Neural cell (in vitro differentiated cells): ENCODE measurements at regions not wholly inside any gene's neighbourhood (a gene's known extent, or its start where the extent isn't known, plus 50 kb on each side); places are given as distances from the start of the nearest gene placed in this dataset.

ENCODE experiments used
- H2AFZ ChIP-seq: fragments of 200-600, 300-800 bp; sonication (generic), shearing (Covaris generic); 2 replicates; pipeline ENCODE4 v1.6.0; 2014; ENCODE audit warnings: low read depth, mild to moderate bottlenecking, antibody characterized with exemption, low read length, moderate library complexity
- H3F3A ChIP-seq: fragments of 200-600 bp; shearing (Covaris generic); 2 replicates; pipeline ENCODE4 v1.6.1; 2016; ENCODE audit warnings: mild to moderate bottlenecking, moderate library complexity, mixed read lengths, antibody characterized with exemption, low read length; ENCODE audit not compliant: insufficient read depth, poor library complexity, severe bottlenecking
- H3K27ac ChIP-seq: fragments of 200-600, 300-800 bp; sonication (generic), shearing (Covaris generic); 2 replicates; pipeline ENCODE4 v1.5.1; 2014; ENCODE audit warnings: mild to moderate bottlenecking, low read length, moderate library complexity
- H3K27me3 ChIP-seq: fragments of 300-800, 200-600 bp; sonication (generic), shearing (Covaris generic); 2 replicates; pipeline ENCODE4 v1.6.0; 2014; ENCODE audit warnings: mild to moderate bottlenecking, low read depth, low read length, moderate library complexity; ENCODE audit not compliant: insufficient read depth
- H3K36me3 ChIP-seq: fragments of 300-800, 200-600 bp; sonication (generic), shearing (Covaris generic); 2 replicates; pipeline ENCODE4 v1.5.1; 2014; ENCODE audit warnings: mild to moderate bottlenecking, antibody characterized with exemption, low read length, moderate library complexity; ENCODE audit not compliant: insufficient read depth
- H3K4me2 ChIP-seq: fragments of 300-800, 200-600 bp; sonication (generic), shearing (Covaris generic); 2 replicates; pipeline ENCODE4 v1.6.0; 2014; ENCODE audit warnings: mild to moderate bottlenecking, low read length
- H3K4me3 ChIP-seq: fragments of 300-800, 200-600 bp; sonication (generic), shearing (Covaris generic); 2 replicates; pipeline ENCODE4 v1.5.1; 2014; ENCODE audit warnings: mild to moderate bottlenecking, low read length, moderate library complexity
- H3K79me2 ChIP-seq: fragments of 200-600 bp; shearing (Covaris generic); replicated peaks from 2 replicates; pipeline ENCODE4 v1.6.0; 2014; ENCODE audit warnings: mild to moderate bottlenecking, low read length, moderate library complexity; ENCODE audit not compliant: insufficient read depth
- H3K9ac ChIP-seq: fragments of 300-800, 200-600 bp; sonication (generic), shearing (Covaris generic); 2 replicates; pipeline ENCODE4 v1.6.1; 2016; ENCODE audit warnings: mild to moderate bottlenecking, low read length, mixed read lengths
- H3K9me2 ChIP-seq: fragments of 200-600 bp; shearing (Covaris generic); 2 replicates; pipeline ENCODE4 v1.6.1; 2016; ENCODE audit warnings: mild to moderate bottlenecking, low read length, mixed read lengths; ENCODE audit not compliant: insufficient read depth
- H3K9me3 ChIP-seq: fragments of 200-600, 300-800 bp; sonication (generic), shearing (Covaris generic); 2 replicates; pipeline ENCODE4 v1.6.1; 2016; ENCODE audit warnings: mild to moderate bottlenecking, mixed run types, low read length, moderate library complexity, mixed read lengths
- H4K20me1 ChIP-seq: fragments of 200-600 bp; shearing (Covaris generic); 2 replicates; pipeline ENCODE4 v1.6.1; 2016; ENCODE audit warnings: mild to moderate bottlenecking, mixed run types; ENCODE audit not compliant: insufficient read depth
- EP300 ChIP-seq: fragments of 450-650 bp; conservative IDR thresholded peaks from 2 replicates; pipeline ENCODE4 v1.6.1; 2014; ENCODE audit warnings: antibody characterized with exemption, mild to moderate bottlenecking, moderate library complexity; ENCODE audit not compliant: poor library complexity, severe bottlenecking
- EZH2 ChIP-seq: fragments of 200-600, 300-800 bp; shearing (Covaris generic), sonication (generic); IDR thresholded peaks from 2 replicates; pipeline ENCODE4 v1.6.1; 2014; ENCODE audit warnings: antibody characterized with exemption, low read length, borderline replicate concordance, mild to moderate bottlenecking; ENCODE audit not compliant: insufficient read depth, poor library complexity, severe bottlenecking
- MXI1 ChIP-seq: fragments of 450-650 bp; conservative IDR thresholded peaks from 2 replicates; pipeline ENCODE4 v1.6.1; 2014; ENCODE audit warnings: antibody characterized with exemption, mild to moderate bottlenecking; ENCODE audit not compliant: poor library complexity, severe bottlenecking
- POLR2AphosphoS5 ChIP-seq: IDR thresholded peaks from 2 replicates; pipeline ENCODE4 v1.6.1; 2012
- RAD21 ChIP-seq: fragments of 450-650 bp; conservative IDR thresholded peaks from 2 replicates; pipeline ENCODE4 v1.6.1; 2014; ENCODE audit warnings: antibody characterized with exemption, mild to moderate bottlenecking, moderate library complexity
- SMC3 ChIP-seq: fragments of 450-650 bp; conservative IDR thresholded peaks from 2 replicates; pipeline ENCODE4 v1.6.1; 2014; ENCODE audit warnings: antibody characterized with exemption, mild to moderate bottlenecking, moderate library complexity; ENCODE audit not compliant: poor library complexity
- TAF1 ChIP-seq: IDR thresholded peaks from 2 replicates; pipeline ENCODE4 v1.6.1; 2012; ENCODE audit warnings: low read depth
- TF ChIP-seq, protein P1 (sequence below): fragments of 450-650 bp; IDR thresholded peaks from 2 replicates; pipeline ENCODE4 v1.5.1; 2014; ENCODE audit warnings: antibody characterized with exemption, mild to moderate bottlenecking, moderate library complexity; ENCODE audit not compliant: poor library complexity, severe bottlenecking
- TF ChIP-seq, protein P2 (sequence below): IDR thresholded peaks from 2 replicates; pipeline ENCODE4 v1.6.1; 2012; ENCODE audit warnings: borderline replicate concordance

- no peak overlapping the region for H3K4me2 ChIP-seq
- no peaks in the 10 kb centered on the region for H3K9me2 ChIP-seq
- H3K36me3 ChIP-seq: no peaks in the 10 kb centered on the region
- no peaks in the 10 kb centered on the region for H3K9me3 ChIP-seq
- TF ChIP-seq EZH2: no peak
- H2AFZ ChIP-seq: no peak overlapping the region
- H3F3A ChIP-seq: no peaks in the 10 kb centered on the region
- H3K79me2 ChIP-seq: no peaks in the 10 kb centered on the region
- no peaks in the 10 kb centered on the region for H3K27me3 ChIP-seq
- H4K20me1 ChIP-seq: no peaks in the 10 kb centered on the region
- H3K9ac ChIP-seq: no peak overlapping the region
- no peak overlapping the region for H3K27ac ChIP-seq
- no peak overlapping the region for H3K4me3 ChIP-seq
These were observed 104.7 kb upstream of the EGFL6 start for GRCh38 chrX:13464599-13465275.

GRCh38 chrX:13463608-13464007, 105.8 kb upstream of the EGFL6 start:
- Histone ChIP-seq H3K36me3 (no peaks in the 10 kb centered on the region), H3K4me2 (no peak overlapping the region), H2AFZ (no peak overlapping the region), H3K9me3 (no peaks in the 10 kb centered on the region), H3K9ac (no peak overlapping the region), H3F3A (no peaks in the 10 kb centered on the region), H3K4me3 (no peak overlapping the region), H3K27ac (no peak overlapping the region), H3K9me2 (no peaks in the 10 kb centered on the region), H3K27me3 (no peaks in the 10 kb centered on the region), H4K20me1 (no peaks in the 10 kb centered on the region), H3K79me2 (no peaks in the 10 kb centered on the region)
- TF ChIP-seq EZH2: no peak
- TF ChIP-seq RAD21: no peak
- TF ChIP-seq TAF1: no peak
- TF ChIP-seq, protein P1, sequence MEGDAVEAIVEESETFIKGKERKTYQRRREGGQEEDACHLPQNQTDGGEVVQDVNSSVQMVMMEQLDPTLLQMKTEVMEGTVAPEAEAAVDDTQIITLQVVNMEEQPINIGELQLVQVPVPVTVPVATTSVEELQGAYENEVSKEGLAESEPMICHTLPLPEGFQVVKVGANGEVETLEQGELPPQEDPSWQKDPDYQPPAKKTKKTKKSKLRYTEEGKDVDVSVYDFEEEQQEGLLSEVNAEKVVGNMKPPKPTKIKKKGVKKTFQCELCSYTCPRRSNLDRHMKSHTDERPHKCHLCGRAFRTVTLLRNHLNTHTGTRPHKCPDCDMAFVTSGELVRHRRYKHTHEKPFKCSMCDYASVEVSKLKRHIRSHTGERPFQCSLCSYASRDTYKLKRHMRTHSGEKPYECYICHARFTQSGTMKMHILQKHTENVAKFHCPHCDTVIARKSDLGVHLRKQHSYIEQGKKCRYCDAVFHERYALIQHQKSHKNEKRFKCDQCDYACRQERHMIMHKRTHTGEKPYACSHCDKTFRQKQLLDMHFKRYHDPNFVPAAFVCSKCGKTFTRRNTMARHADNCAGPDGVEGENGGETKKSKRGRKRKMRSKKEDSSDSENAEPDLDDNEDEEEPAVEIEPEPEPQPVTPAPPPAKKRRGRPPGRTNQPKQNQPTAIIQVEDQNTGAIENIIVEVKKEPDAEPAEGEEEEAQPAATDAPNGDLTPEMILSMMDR: no peak
- TF ChIP-seq MXI1: no peak
- TF ChIP-seq POLR2AphosphoS5: no peak
- no peak for TF ChIP-seq EP300
- TF ChIP-seq SMC3: no peak
- TF ChIP-seq, protein P2, sequence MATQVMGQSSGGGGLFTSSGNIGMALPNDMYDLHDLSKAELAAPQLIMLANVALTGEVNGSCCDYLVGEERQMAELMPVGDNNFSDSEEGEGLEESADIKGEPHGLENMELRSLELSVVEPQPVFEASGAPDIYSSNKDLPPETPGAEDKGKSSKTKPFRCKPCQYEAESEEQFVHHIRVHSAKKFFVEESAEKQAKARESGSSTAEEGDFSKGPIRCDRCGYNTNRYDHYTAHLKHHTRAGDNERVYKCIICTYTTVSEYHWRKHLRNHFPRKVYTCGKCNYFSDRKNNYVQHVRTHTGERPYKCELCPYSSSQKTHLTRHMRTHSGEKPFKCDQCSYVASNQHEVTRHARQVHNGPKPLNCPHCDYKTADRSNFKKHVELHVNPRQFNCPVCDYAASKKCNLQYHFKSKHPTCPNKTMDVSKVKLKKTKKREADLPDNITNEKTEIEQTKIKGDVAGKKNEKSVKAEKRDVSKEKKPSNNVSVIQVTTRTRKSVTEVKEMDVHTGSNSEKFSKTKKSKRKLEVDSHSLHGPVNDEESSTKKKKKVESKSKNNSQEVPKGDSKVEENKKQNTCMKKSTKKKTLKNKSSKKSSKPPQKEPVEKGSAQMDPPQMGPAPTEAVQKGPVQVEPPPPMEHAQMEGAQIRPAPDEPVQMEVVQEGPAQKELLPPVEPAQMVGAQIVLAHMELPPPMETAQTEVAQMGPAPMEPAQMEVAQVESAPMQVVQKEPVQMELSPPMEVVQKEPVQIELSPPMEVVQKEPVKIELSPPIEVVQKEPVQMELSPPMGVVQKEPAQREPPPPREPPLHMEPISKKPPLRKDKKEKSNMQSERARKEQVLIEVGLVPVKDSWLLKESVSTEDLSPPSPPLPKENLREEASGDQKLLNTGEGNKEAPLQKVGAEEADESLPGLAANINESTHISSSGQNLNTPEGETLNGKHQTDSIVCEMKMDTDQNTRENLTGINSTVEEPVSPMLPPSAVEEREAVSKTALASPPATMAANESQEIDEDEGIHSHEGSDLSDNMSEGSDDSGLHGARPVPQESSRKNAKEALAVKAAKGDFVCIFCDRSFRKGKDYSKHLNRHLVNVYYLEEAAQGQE: no peak

GRCh38 chrX:13452283-13452682, 117.1 kb upstream of the EGFL6 start:
- Histone ChIP-seq H3K4me3 (no peak overlapping the region), H3K27ac (no peak overlapping the region), H3K36me3 (no peaks in the 10 kb centered on the region), H3K9me2 (no peaks in the 10 kb centered on the region), H2AFZ (no peak overlapping the region), H3K79me2 (no peaks in the 10 kb centered on the region), H3F3A (no peaks in the 10 kb centered on the region), H4K20me1 (no peaks in the 10 kb centered on the region), H3K27me3 (no peaks in the 10 kb centered on the region), H3K4me2 (no peak overlapping the region), H3K9ac (no peak overlapping the region), H3K9me3 (no peaks in the 10 kb centered on the region)
- TF ChIP-seq EZH2 (no peak), EP300 (no peak), SMC3 (no peak), MXI1 (no peak), TAF1 (no peak), POLR2AphosphoS5 (no peak), RAD21 (no peak)
- TF ChIP-seq, protein P2: no peak
- TF ChIP-seq, protein P1: no peak
